ENCODE measurements at regions not wholly inside any gene's neighbourhood (a gene's known extent, or its start where the extent isn't known, plus 50 kb on each side); places are given as distances from the start of the nearest gene placed in this dataset.

- Histone ChIP-seq H3F3A (ENCODE audit: insufficient read depth, low read length) (no peaks in the 10 kb centered on the region), H4K20me1 (ENCODE audit: insufficient read depth, low read length) (no peaks in the 10 kb centered on the region), H3K79me2 (ENCODE audit: low read length) (no peaks in the 10 kb centered on the region), H3K27ac (ENCODE audit: low read length) (no peak overlapping the region), H2AFZ (ENCODE audit: low read length) (no peak overlapping the region), H3K4me3 (ENCODE audit: low read length) (no peak overlapping the region), H3K9ac (ENCODE audit: low read length) (no peak overlapping the region), H3K4me1 (ENCODE audit: low read length) (no peaks in the 10 kb centered on the region), H3K27me3 (replicated peaks; ENCODE audit: insufficient read depth, low read length) (no peaks in the 10 kb centered on the region), H3K4me2 (ENCODE audit: low read depth, low read length) (no peak overlapping the region), H3K9me2 (replicated peaks; ENCODE audit: insufficient read depth, low read length) (no peaks in the 10 kb centered on the region), H3K36me3 (replicated peaks; ENCODE audit: insufficient read depth, low read length) (no peaks in the 10 kb centered on the region), H3K9me3 (replicated peaks; ENCODE audit: insufficient read depth, low read length) (no peaks in the 10 kb centered on the region)
- TF ChIP-seq CTCF (IDR thresholded peaks at IDR 0.05; ENCODE audit: low read length) (no peak), EZH2 (optimal IDR thresholded peaks at IDR 0.05; ENCODE audit: low read depth, low read length) (no peak), EZH2phosphoT487 (IDR thresholded peaks at IDR 0.05; ENCODE audit: low read length) (no peak)
- no peak for DNase-seq
Measured at GRCh38 chr12:130240831-130241590, 78.7 kb downstream of the FZD10 start.

- TF ChIP-seq CTCF (IDR thresholded peaks at IDR 0.05; ENCODE audit: low read length) (no peak), EZH2 (optimal IDR thresholded peaks at IDR 0.05; ENCODE audit: low read depth, low read length) (no peak), EZH2phosphoT487 (IDR thresholded peaks at IDR 0.05; ENCODE audit: low read length) (no peak)
- Histone ChIP-seq H3K9me3 (replicated peaks; ENCODE audit: insufficient read depth, low read length) (no peaks in the 10 kb centered on the region), H3K4me1 (ENCODE audit: low read length) (no peaks in the 10 kb centered on the region), H2AFZ (ENCODE audit: low read length) (no peak overlapping the region), H3K4me2 (ENCODE audit: low read depth, low read length) (no peak overlapping the region), H3K79me2 (ENCODE audit: low read length) (no peaks in the 10 kb centered on the region), H3K4me3 (ENCODE audit: low read length) (no peak overlapping the region), H3K27ac (ENCODE audit: low read length) (no peak overlapping the region), H3K27me3 (replicated peaks; ENCODE audit: insufficient read depth, low read length) (no peaks in the 10 kb centered on the region), H3K9me2 (replicated peaks; ENCODE audit: insufficient read depth, low read length) (no peaks in the 10 kb centered on the region), H4K20me1 (ENCODE audit: insufficient read depth, low read length) (no peaks in the 10 kb centered on the region), H3K36me3 (replicated peaks; ENCODE audit: insufficient read depth, low read length) (no peaks in the 10 kb centered on the region), H3F3A (ENCODE audit: insufficient read depth, low read length) (no peaks in the 10 kb centered on the region), H3K9ac (ENCODE audit: low read length) (no peak overlapping the region)
- no peak for DNase-seq
Measured at GRCh38 chr12:130242506-130242905, 80.2 kb downstream of the FZD10 start.

GRCh38 chr12:130245251-130245650, 83.0 kb downstream of the FZD10 start:
- Histone ChIP-seq H3K27me3 (replicated peaks; ENCODE audit: insufficient read depth, low read length) (no peaks in the 10 kb centered on the region), H3K79me2 (ENCODE audit: low read length) (no peaks in the 10 kb centered on the region), H2AFZ (ENCODE audit: low read length) (no peak overlapping the region), H3K4me1 (ENCODE audit: low read length) (no peaks in the 10 kb centered on the region), H3K4me3 (ENCODE audit: low read length) (no peak overlapping the region), H3K4me2 (ENCODE audit: low read depth, low read length) (no peak overlapping the region), H3K27ac (ENCODE audit: low read length) (no peak overlapping the region), H3F3A (ENCODE audit: insufficient read depth, low read length) (no peaks in the 10 kb centered on the region), H3K9me3 (replicated peaks; ENCODE audit: insufficient read depth, low read length) (no peaks in the 10 kb centered on the region), H3K36me3 (replicated peaks; ENCODE audit: insufficient read depth, low read length) (no peaks in the 10 kb centered on the region), H4K20me1 (ENCODE audit: insufficient read depth, low read length) (no peaks in the 10 kb centered on the region), H3K9me2 (replicated peaks; ENCODE audit: insufficient read depth, low read length) (no peaks in the 10 kb centered on the region), H3K9ac (ENCODE audit: low read length) (no peak overlapping the region)
- TF ChIP-seq EZH2 (optimal IDR thresholded peaks at IDR 0.05; ENCODE audit: low read depth, low read length), result no peak
- no peak for TF ChIP-seq CTCF (IDR thresholded peaks at IDR 0.05; ENCODE audit: low read length)
- TF ChIP-seq EZH2phosphoT487 (IDR thresholded peaks at IDR 0.05; ENCODE audit: low read length), result no peak
- no peak for DNase-seq

Data from MM.1S (cell line).